ENCODE measurements at regions not wholly inside any gene's neighbourhood (a gene's known extent, or its start where the extent isn't known, plus 50 kb on each side); places are given as distances from the start of the nearest gene placed in this dataset.

DNA sequence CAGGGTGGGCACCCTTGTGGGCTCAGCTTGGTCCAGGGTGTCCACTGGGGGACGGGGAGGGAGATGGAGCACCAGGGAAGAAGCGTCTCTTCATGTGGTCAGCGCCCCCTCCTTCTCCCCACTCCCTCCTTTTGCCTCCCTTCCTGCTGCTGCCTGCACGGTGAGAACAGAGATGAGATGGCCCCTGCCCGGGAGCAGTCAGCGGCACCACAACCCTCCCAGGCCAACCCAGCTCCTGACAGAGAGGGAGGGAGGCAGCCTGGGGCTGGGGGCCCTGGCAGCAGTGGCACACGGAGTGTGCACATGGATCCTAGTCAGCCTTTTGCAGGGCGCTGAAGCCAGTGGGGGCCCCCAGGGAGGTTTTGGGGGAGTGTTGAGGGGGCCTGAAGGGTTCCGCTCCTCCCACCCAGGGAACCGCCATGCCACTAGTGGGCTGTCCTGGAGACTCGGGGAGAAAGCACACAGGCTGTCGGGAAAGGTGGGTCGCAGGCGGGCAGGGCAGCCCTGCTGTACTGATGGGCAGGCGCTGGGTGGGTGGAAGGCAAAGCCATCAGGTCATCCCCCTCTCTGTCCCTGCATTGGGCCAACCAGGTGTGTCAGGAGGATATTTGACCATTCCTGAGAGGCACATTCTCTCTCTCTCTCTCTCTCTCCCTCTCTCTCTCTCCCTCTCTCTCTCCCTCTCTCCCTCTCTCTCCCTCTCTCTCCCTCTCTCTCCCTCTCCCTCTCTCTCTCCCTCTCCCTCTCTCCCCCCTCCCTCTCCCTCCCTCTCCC is 94.3 kb upstream of the BHLHE23 start:
- no peak for TF ChIP-seq CTCF (IDR thresholded peaks at IDR 0.05)
- TF ChIP-seq ZFX (IDR thresholded peaks at IDR 0.05; ENCODE audit: borderline replicate concordance): no peak

All from 22Rv1 (cell line).